GM12872 (cell line): ENCODE measurements at regions not wholly inside any gene's neighbourhood (a gene's known extent, or its start where the extent isn't known, plus 50 kb on each side); places are given as distances from the start of the nearest gene placed in this dataset.

Experiments
- CTCF ChIP-seq: IDR thresholded peaks from 3 replicates; pipeline ENCODE4 v1.5.1; 2011; ENCODE audit warnings: low read depth, mild to moderate bottlenecking, low read length, moderate library complexity; ENCODE audit not compliant: insufficient read depth

- TF ChIP-seq CTCF = no peak
Measured at GRCh38 chr15:31270767-31271166, 55.9 kb upstream of the KLF13 start.

GRCh38 chr15:31271224-31271635 lies 55.4 kb upstream of the KLF13 start:
- no peak for TF ChIP-seq CTCF

GRCh38 chr15:31271711-31272557 lies 54.7 kb upstream of the KLF13 start:
- no peak for TF ChIP-seq CTCF

GRCh38 chr15:31272558-31273257 lies 53.9 kb upstream of the KLF13 start:
- TF ChIP-seq CTCF = no peak

GRCh38 chr15:31273258-31273941 lies 53.2 kb upstream of the KLF13 start:
- TF ChIP-seq CTCF = no peak

GRCh38 chr15:31274496-31275330 lies 51.9 kb upstream of the KLF13 start:
- TF ChIP-seq CTCF = no peak
